GM13976 (cell line): ENCODE measurements at regions not wholly inside any gene's neighbourhood (a gene's known extent, or its start where the extent isn't known, plus 50 kb on each side); places are given as distances from the start of the nearest gene placed in this dataset.

ENCODE experiments used
- DNase-seq: peaks from one replicate; pipeline ENCODE4 v3.0.0; 2012; ENCODE audit warnings: low spot score
- in situ Hi-C: fragments of 300-500 bp; cut with MboI; formaldehyde crosslinking; loops from one replicate; pipeline ENCODE4 v1.12.0; 2022; ENCODE audit warnings: low sequenced_read_pairs, mixed read lengths, inconsistent platforms; ENCODE audit not compliant: unreplicated experiment
- TF ChIP-seq, protein P1 (sequence below): IDR thresholded peaks from 2 replicates; pipeline ENCODE4 v1.5.1; 2012; ENCODE audit warnings: borderline replicate concordance, mild to moderate bottlenecking; ENCODE audit not compliant: insufficient read depth; ENCODE audit errors: extremely low read depth, missing control alignments, control extremely low read depth

GRCh38 chr7:42794673-42795072 is 117.2 kb downstream of the C7orf25 start:
- in situ Hi-C loops = no loop called here

DNA sequence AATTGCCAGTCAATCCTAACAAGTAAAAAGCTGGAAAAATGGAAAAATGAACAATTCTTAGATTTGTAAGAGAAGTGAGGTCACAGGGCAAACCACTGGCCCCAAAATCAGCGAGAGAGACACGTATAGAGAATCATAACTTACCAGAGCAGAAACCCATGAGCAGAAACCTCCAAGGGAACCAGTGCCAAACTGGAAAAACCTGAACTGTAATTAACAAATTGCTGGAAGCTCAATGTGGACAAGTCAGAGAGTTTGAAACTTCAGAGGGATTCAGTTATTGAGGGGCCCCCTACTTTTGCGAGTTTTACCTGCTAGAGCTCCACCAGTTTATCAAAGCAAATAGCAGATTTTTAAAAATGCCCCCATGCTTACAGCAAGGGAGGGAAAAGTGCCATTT is 119.0 kb downstream of the C7orf25 start:
- TF ChIP-seq, protein P1, sequence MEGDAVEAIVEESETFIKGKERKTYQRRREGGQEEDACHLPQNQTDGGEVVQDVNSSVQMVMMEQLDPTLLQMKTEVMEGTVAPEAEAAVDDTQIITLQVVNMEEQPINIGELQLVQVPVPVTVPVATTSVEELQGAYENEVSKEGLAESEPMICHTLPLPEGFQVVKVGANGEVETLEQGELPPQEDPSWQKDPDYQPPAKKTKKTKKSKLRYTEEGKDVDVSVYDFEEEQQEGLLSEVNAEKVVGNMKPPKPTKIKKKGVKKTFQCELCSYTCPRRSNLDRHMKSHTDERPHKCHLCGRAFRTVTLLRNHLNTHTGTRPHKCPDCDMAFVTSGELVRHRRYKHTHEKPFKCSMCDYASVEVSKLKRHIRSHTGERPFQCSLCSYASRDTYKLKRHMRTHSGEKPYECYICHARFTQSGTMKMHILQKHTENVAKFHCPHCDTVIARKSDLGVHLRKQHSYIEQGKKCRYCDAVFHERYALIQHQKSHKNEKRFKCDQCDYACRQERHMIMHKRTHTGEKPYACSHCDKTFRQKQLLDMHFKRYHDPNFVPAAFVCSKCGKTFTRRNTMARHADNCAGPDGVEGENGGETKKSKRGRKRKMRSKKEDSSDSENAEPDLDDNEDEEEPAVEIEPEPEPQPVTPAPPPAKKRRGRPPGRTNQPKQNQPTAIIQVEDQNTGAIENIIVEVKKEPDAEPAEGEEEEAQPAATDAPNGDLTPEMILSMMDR = no peak
- DNase-seq = no peak
- in situ Hi-C loops = no loop called here

More at GRCh38 chr7:42794673-42795072, 117.2 kb downstream of the C7orf25 start:
- DNase-seq = no peak
- TF ChIP-seq, protein P1 = no peak

- TF ChIP-seq, protein P1 = no peak
- DNase-seq = no peak
- in situ Hi-C loops = no loop called here
These were observed 121.7 kb downstream of the C7orf25 start for GRCh38 chr7:42790196-42790595.

DNA sequence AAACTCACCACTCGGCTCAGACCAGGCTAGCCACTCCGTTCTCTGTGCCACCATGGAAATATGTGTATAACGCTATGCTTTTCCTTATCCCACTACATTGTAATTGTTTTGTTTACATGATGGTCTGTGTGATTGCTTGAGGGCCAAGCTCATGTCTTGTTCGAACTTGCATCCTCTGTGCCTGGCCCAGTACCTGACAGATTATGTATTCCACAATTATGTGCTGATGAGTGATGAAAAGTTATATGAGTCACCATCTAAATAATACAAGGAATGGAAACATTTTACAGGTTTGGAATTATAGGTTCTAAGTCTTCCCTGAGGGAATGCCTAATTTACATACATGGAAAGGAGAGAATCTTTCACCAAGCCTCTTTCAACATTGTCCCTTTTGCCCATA is 137.4 kb downstream of the C7orf25 start:
- TF ChIP-seq, protein P1 = no peak
- no peak for DNase-seq
- in situ Hi-C loops = no loop called here

- TF ChIP-seq, protein P1 = no peak
- in situ Hi-C loops = no loop called here
- no peak for DNase-seq
These were observed 141.8 kb downstream of the C7orf25 start for GRCh38 chr7:42770114-42770513.

- no peak for DNase-seq
- TF ChIP-seq, protein P1 = no peak
- in situ Hi-C loops = no loop called here
These were observed 143.8 kb downstream of the C7orf25 start for GRCh38 chr7:42768045-42768444.
